OCI-LY1 (cell line): ENCODE measurements at regions not wholly inside any gene's neighbourhood (a gene's known extent, or its start where the extent isn't known, plus 50 kb on each side); places are given as distances from the start of the nearest gene placed in this dataset.

ENCODE experiments used
- CTCF ChIP-seq: fragments of 200-600 bp; sonication (generic), shearing (Covaris generic); IDR thresholded peaks from 2 replicates; pipeline ENCODE4 v1.5.1; 2017; ENCODE audit warnings: mild to moderate bottlenecking, antibody characterized with exemption, low read length, moderate library complexity, mixed read lengths
- EZH2 ChIP-seq: fragments of 200-600 bp; sonication (generic), shearing (Covaris generic); IDR thresholded peaks from 2 replicates; pipeline ENCODE4 v1.8.0; 2017; ENCODE audit warnings: borderline replicate concordance, mixed run types, mild to moderate bottlenecking, antibody characterized with exemption, low read length, moderate library complexity, mixed read lengths

- no peak for TF ChIP-seq CTCF
- TF ChIP-seq EZH2, result no peak
Measured at GRCh38 chr6:165834613-165835259, 171.7 kb upstream of the PDE10A start.
